Right lobe of liver (tissue), 4 donors: ENCODE measurements at regions not wholly inside any gene's neighbourhood (a gene's known extent, or its start where the extent isn't known, plus 50 kb on each side); places are given as distances from the start of the nearest gene placed in this dataset.

Experiments used
- CTCF ChIP-seq, 4 donors: fragments of 200-600 bp in 3 of 4; fragments of 450-650 bp in 1 of 4; IDR thresholded peaks; one replicate each; pipeline versions ENCODE4 v1.5.1 to v1.8.0; 2016 to 2022; ENCODE audit warnings: antibody characterized with exemption in 4 of 4, mild to moderate bottlenecking in 2 of 4
- POLR2A ChIP-seq: fragments of 450-650 bp; IDR thresholded peaks from one replicate; pipeline ENCODE4 v1.6.1; 2017; ENCODE audit warnings: antibody characterized with exemption, mild to moderate bottlenecking
- donor health status: DM: no; HTN: no; CAD: no.
- donor health status: DM: no; HTN: no; CAD: no.
- donor health status: DM: no; HTN: yes; CAD: no.

DNA sequence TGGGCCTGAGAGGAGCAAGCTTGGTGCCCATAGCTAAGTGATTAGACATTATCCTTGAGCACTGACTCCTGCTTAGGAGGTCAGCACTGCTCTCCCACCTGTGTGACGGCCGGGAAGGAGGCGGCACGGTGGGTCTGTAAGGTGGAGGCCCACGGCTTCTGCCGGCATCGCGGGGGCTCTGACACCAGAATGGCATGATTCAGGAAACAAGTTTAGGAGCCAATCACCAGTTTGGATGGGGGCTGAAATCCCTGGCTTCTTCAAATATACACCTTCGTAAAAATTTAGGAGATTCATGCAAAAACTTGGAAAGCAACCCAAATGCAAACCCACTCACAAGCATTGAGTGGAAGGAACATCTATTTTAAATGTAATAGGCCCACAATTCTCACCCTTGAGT lies 307.3 kb upstream of the TSHZ3 start:
- no peak for TF ChIP-seq POLR2A
- no peak for TF ChIP-seq CTCF (IDR thresholded peaks at IDR 0.05)
